Sigmoid colon (tissue), 4 donors: ENCODE measurements at regions not wholly inside any gene's neighbourhood (a gene's known extent, or its start where the extent isn't known, plus 50 kb on each side); places are given as distances from the start of the nearest gene placed in this dataset.

Source experiments
- CTCF ChIP-seq, 4 experiments: fragments of 450-650 bp in 3 of 4; fragments of 200-600 bp in 1 of 4; IDR thresholded peaks; one replicate each; pipeline ENCODE4 v1.5.1; 2016 to 2019; ENCODE audit warnings: antibody characterized with exemption in 4 of 4, mild to moderate bottlenecking in 3 of 4, moderate library complexity in 2 of 4
- EP300 ChIP-seq, 4 donors: sonication (generic); formaldehyde crosslinking; IDR thresholded peaks; one replicate each; pipeline ENCODE4 v1.6.1; 2017; ENCODE audit warnings: antibody characterized with exemption in 4 of 4
- POLR2A ChIP-seq, 2 donors: fragments of 450-650 bp; IDR thresholded peaks; one replicate each; pipeline ENCODE4 v1.6.1; 2016; ENCODE audit warnings: antibody characterized with exemption in 2 of 2, mild to moderate bottlenecking in 2 of 2, moderate library complexity in 2 of 2
- POLR2AphosphoS5 ChIP-seq, 4 donors: sonication (generic); formaldehyde crosslinking; IDR thresholded peaks; one replicate each; pipeline ENCODE4 v1.6.1; 2017; ENCODE audit warnings: antibody characterized with exemption in 4 of 4

- TF ChIP-seq CTCF (IDR thresholded peaks at IDR 0.05) (no peak), POLR2A (IDR thresholded peaks at IDR 0.05) (no peak), POLR2AphosphoS5 (IDR thresholded peaks at IDR 0.05) (no peak), EP300 (IDR thresholded peaks at IDR 0.05) (no peak)
These were observed 336.8 kb upstream of the SASH1 start for GRCh38 chr6:148005806-148006205.
